ENCODE measurements at regions not wholly inside any gene's neighbourhood (a gene's known extent, or its start where the extent isn't known, plus 50 kb on each side); places are given as distances from the start of the nearest gene placed in this dataset.

DNA sequence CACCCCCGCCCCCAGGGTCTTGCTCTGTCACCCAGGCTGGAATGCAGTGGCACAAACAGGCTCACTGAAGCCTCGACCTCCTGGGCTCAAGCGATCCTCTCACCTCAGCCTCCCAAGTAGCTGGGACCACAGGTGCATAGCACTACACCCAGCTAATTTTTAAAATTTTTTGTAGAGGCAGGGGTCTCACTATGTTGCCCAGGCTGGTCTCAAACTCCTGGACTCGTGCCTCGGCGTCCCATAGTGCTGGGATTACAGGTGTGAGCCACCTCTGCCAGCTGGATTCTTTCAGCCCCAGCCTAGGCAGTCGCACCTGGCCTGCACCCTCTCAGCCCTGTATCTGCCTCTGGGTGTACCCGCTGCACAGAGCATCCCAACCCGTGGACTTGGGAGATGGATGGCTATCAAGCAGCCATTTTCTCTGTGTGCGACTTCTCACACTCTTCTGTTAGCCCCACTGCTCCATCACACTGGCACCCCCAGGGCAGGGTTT, 166.4 kb upstream of the HAAO start:
- H3K27ac ChIP-seq (ENCODE audit: insufficient read depth, low read depth, low read length, poor library complexity, severe bottlenecking), result no peak overlapping the region

DNA sequence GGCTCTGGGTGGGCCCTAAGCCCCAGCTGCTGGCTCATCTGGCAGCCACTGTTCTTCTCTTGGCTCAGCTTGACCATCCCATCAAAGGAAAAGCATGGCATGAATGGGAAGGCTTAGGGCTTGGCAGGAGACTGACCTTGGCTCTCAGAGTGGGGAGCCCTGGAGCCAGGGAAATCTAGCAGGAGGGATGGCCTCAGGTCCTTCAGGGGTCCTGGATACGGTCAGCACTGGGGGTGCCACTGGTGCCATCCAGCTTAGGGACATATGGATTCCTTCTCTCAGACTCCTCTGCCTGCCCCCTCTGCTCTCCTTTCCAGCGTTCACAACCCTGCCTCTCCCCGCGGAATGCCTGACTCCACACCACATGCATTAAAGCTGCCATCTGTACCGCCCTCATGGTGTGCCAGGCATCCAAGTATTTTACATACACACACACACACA, 165.5 kb upstream of the HAAO start:
- Histone ChIP-seq H3K4me3 (ENCODE audit: insufficient read depth, low read depth, low read length) (no peak overlapping the region), H3K4me1 (ENCODE audit: control insufficient read depth, insufficient read depth, low read length) (peaks cover 29% of the 10 kb centered on the region), H3K27me3 (ENCODE audit: control insufficient read depth, insufficient read depth, low read length, poor library complexity, severe bottlenecking) (no peaks in the 10 kb centered on the region), H3K36me3 (ENCODE audit: control insufficient read depth, insufficient read depth, low read length) (no peaks in the 10 kb centered on the region), H3K9me3 (ENCODE audit: control insufficient read depth, low read length) (no peaks in the 10 kb centered on the region), H3K27ac (ENCODE audit: insufficient read depth, low read depth, low read length, poor library complexity, severe bottlenecking) (no peak overlapping the region)
- WGBS, 2 experiments, result 79 to 83% methylated on average over 5 of the region's 5 CpGs

More for the DNA sequence above, 166.4 kb upstream of the HAAO start:
- H3K4me3 ChIP-seq (ENCODE audit: insufficient read depth, low read depth, low read length), result no peak overlapping the region
- WGBS, 2 experiments, result 81 to 84% methylated on average over 10 of the region's 10 CpGs
- H3K4me1 ChIP-seq (ENCODE audit: control insufficient read depth, insufficient read depth, low read length), result peaks cover 29% of the 10 kb centered on the region
- no peaks in the 10 kb centered on the region for H3K9me3 ChIP-seq (ENCODE audit: control insufficient read depth, low read length)
- no peaks in the 10 kb centered on the region for H3K27me3 ChIP-seq (ENCODE audit: control insufficient read depth, insufficient read depth, low read length, poor library complexity, severe bottlenecking)
- no peaks in the 10 kb centered on the region for H3K36me3 ChIP-seq (ENCODE audit: control insufficient read depth, insufficient read depth, low read length)

DNA sequence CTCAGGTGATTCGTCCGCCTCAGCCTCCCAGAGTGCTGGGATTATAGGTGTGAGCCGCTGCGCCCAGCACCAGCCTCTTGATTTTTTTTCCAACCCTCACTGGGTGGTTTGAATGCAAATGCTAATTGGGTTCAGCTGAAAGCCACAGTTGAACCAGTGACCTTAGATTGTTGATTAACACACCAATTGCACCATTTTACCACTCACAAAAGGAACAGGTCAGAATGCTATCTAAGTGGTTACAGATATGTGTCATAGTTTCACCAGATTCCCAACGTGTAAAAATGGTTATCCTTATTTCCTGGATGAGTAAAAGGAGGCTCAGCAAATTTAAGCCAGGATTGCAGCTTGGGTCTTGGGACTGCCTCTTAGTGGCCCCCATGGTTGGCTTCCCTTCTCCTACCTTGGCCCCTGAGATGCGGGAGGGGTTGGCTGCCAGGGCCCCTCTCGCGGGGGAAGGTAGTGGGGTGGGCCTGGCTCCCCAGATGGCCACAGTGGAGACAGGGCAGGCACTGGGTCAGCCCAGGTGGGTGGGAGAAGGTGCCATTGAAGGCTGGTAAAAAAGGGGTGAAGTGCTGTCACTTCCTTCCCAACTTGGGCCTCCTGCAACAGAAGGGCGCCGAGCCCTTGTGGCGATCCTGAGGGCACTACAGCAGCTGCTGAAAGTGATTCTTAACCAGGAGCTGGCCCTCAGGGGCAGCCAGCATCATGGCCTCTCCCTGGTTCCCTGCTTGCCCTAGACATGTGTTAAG, 164.9 kb upstream of the HAAO start:
- Histone ChIP-seq H3K4me3 (ENCODE audit: insufficient read depth, low read depth, low read length) (no peak overlapping the region), H3K27ac (ENCODE audit: insufficient read depth, low read depth, low read length, poor library complexity, severe bottlenecking) (no peak overlapping the region), H3K9me3 (ENCODE audit: control insufficient read depth, low read length) (no peaks in the 10 kb centered on the region), H3K27me3 (ENCODE audit: control insufficient read depth, insufficient read depth, low read length, poor library complexity, severe bottlenecking) (no peaks in the 10 kb centered on the region), H3K36me3 (ENCODE audit: control insufficient read depth, insufficient read depth, low read length) (no peaks in the 10 kb centered on the region), H3K4me1 (ENCODE audit: control insufficient read depth, insufficient read depth, low read length) (peaks cover 23% of the 10 kb centered on the region)
- 56 to 58% methylated on average over 11 of the region's 11 CpGs for whole genome bisulfite sequencing, 2 experiments

DNA sequence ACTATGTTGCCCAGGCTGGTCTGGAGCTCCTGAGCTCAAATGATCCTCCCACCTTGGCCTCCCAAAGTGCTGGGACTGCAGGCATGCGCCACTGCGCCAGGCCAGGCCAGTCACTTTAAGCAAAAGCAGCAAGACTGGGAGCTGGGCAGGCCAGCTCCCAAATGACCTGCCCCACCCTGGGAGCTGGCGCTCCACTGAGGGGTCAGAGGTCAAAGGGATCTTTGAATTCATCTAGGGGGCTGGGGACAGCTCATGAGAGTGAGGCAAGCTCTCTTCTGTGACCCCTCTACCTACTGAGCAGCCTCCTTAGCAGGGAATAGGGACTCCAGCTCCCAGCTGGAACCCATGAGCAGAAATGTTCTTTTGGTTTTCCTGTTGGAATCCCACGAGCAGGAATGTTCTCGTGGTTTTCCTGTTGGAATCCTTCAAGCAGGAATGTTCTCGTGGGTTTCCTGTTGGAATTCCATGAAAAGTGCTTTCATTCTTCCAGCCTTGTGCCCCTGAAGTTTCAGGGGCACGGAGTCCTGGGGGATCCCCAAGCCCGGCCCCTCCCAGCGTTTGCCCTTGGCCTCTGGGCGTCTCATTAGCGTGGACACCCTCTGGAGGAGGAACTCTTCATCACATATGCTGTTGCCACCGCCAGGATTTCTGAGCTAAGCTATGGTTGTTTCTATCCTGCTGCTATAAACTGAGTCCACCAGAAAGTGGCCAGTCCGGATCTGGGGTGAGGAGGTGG, 162.0 kb upstream of the HAAO start:
- Histone ChIP-seq H3K36me3 (ENCODE audit: control insufficient read depth, insufficient read depth, low read length) (no peaks in the 10 kb centered on the region), H3K9me3 (ENCODE audit: control insufficient read depth, low read length) (no peaks in the 10 kb centered on the region), H3K27me3 (ENCODE audit: control insufficient read depth, insufficient read depth, low read length, poor library complexity, severe bottlenecking) (no peaks in the 10 kb centered on the region), H3K4me3 (ENCODE audit: insufficient read depth, low read depth, low read length) (no peak overlapping the region), H3K4me1 (ENCODE audit: control insufficient read depth, insufficient read depth, low read length) (peaks cover 10% of the 10 kb centered on the region), H3K27ac (ENCODE audit: insufficient read depth, low read depth, low read length, poor library complexity, severe bottlenecking) (no peak overlapping the region)
- WGBS, 2 experiments, result 87 to 90% methylated on average over 13 of the region's 13 CpGs

DNA sequence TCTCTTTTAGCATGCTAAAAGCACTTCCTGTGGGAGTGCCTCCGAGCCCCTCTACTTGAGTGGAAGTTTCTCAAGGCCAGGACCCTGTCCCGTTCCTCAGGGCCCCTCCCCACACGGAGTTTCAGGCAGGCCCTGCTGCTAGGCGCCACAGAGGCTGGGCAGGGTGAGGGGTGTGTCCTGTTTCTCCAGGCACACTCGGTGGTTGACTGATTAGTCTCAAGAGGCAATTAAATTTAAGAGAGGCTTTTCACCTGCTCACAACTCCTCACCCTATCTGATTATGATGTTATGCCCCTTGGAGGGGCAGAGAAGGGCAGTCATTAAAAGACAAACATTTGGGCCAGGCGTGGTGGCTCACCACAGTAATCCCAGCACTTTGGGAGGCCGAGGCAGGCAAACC, 160.8 kb upstream of the HAAO start:
- Histone ChIP-seq H3K27me3 (ENCODE audit: control insufficient read depth, insufficient read depth, low read length, poor library complexity, severe bottlenecking) (no peaks in the 10 kb centered on the region), H3K36me3 (ENCODE audit: control insufficient read depth, insufficient read depth, low read length) (no peaks in the 10 kb centered on the region), H3K4me1 (ENCODE audit: control insufficient read depth, insufficient read depth, low read length) (peaks cover 4% of the 10 kb centered on the region), H3K27ac (ENCODE audit: insufficient read depth, low read depth, low read length, poor library complexity, severe bottlenecking) (no peak overlapping the region), H3K4me3 (ENCODE audit: insufficient read depth, low read depth, low read length) (no peak overlapping the region), H3K9me3 (ENCODE audit: control insufficient read depth, low read length) (no peaks in the 10 kb centered on the region)
- 78 to 83% methylated on average over 5 to 7 of the region's 7 CpGs for WGBS, 2 experiments

DNA sequence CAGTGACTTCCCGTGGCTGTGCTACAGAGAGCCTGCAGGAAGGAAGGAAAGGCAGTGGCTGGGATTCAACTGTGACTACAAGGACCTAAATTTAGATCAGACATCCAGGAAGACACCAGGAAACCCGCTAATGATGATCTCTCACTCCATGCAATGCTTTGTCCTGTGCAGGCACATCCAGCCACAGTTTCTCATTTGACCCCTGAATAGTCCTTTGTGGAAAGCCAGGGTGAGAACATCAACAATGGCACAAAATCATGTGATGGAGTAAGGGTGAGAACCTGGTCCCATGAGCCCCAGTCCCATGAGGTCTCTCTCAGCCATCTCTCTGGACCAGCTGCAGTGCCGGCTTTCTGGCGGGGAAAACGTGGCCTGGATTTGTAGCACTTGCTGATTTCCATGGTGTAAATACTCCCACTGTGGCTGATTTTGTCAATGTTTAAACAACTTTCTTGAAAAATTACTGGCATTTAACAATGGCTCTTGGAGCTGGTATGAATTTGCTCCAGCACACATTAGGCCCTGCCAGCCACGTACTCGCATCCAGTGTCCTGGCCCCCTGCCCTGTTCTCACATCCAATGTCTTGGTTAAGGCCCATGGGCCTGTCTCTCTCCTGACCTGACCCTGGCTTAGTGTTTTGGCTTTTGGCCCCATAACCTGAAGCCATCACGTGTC, 159.0 kb upstream of the HAAO start:
- H3K27ac ChIP-seq (ENCODE audit: insufficient read depth, low read depth, low read length, poor library complexity, severe bottlenecking), result no peak overlapping the region
- no peaks in the 10 kb centered on the region for H3K36me3 ChIP-seq (ENCODE audit: control insufficient read depth, insufficient read depth, low read length)
- no peaks in the 10 kb centered on the region for H3K27me3 ChIP-seq (ENCODE audit: control insufficient read depth, insufficient read depth, low read length, poor library complexity, severe bottlenecking)
- H3K9me3 ChIP-seq (ENCODE audit: control insufficient read depth, low read length), result no peaks in the 10 kb centered on the region
- peaks cover 4% of the 10 kb centered on the region for H3K4me1 ChIP-seq (ENCODE audit: control insufficient read depth, insufficient read depth, low read length)
- H3K4me3 ChIP-seq (ENCODE audit: insufficient read depth, low read depth, low read length), result no peak overlapping the region
- WGBS, 2 experiments, result 87 to 91% methylated on average over 8 of the region's 8 CpGs

DNA sequence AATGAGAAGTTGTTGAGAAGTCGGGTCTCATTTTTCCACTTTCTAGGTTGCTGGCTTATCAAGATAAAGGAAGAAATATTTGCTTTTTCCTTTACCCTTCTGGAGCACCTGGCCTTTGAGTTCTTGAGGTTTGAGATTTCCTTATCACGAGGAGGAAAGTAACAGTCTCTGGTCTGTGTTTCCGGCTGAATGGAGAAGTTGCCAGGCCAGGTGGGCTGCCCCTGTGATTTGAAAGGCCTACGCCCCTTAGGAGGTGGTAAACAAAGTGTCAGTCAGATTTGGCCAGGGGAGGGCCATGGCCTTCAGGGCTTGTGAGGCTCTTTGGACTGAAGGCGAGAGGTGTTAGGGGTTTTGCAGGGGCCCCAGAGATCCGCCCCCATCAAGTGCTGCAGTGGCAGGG, 156.7 kb upstream of the HAAO start:
- 87 to 91% methylated on average over 6 of the region's 6 CpGs for WGBS, 2 experiments
- Histone ChIP-seq H3K4me3 (ENCODE audit: insufficient read depth, low read depth, low read length) (no peak overlapping the region), H3K9me3 (ENCODE audit: control insufficient read depth, low read length) (no peaks in the 10 kb centered on the region), H3K27me3 (ENCODE audit: control insufficient read depth, insufficient read depth, low read length, poor library complexity, severe bottlenecking) (no peaks in the 10 kb centered on the region), H3K4me1 (ENCODE audit: control insufficient read depth, insufficient read depth, low read length) (no peaks in the 10 kb centered on the region), H3K27ac (ENCODE audit: insufficient read depth, low read depth, low read length, poor library complexity, severe bottlenecking) (no peak overlapping the region), H3K36me3 (ENCODE audit: control insufficient read depth, insufficient read depth, low read length) (no peaks in the 10 kb centered on the region)

DNA sequence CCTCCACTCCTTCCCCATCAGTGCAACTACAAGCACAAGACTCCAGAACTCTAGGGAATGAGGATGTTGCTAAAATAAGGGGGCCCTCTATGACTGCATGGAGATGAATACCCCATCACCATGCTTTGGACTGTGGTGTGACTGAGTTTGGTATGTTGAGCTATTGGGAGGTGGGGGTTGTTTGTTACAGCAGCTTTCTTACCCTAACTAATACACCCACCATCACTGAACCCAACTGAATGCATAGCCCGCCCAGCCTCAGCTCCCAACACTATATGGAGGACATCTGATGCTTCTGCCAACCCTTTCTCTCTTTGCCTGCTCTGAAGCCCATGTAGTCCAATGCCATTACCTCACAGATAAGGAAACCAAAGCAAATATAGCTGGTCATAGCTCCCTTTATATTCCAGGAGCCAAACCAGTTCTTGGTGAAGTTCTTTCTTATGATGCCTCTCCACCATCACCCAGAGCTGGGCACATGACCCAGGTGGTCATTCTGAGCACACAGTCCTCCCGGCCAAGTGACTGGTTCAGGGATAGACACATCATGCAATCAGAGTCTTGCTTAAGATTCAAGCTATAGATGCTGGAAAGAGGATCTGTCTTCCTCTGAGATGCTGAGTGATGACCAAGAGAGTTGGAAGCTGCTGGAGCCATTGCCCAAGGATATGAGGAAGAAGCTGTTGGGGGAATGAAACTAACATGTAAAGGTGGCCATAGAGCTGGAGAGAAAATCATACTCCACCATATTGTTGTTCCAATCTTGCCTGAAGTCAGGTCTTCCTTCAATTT, 155.6 kb upstream of the HAAO start:
- H3K27me3 ChIP-seq (ENCODE audit: control insufficient read depth, insufficient read depth, low read length, poor library complexity, severe bottlenecking), result no peaks in the 10 kb centered on the region
- 90 to 92% methylated on average over 2 of the region's 2 CpGs for WGBS, 2 experiments
- H3K4me1 ChIP-seq (ENCODE audit: control insufficient read depth, insufficient read depth, low read length), result no peaks in the 10 kb centered on the region
- no peaks in the 10 kb centered on the region for H3K9me3 ChIP-seq (ENCODE audit: control insufficient read depth, low read length)
- no peak overlapping the region for H3K4me3 ChIP-seq (ENCODE audit: insufficient read depth, low read depth, low read length)
- no peaks in the 10 kb centered on the region for H3K36me3 ChIP-seq (ENCODE audit: control insufficient read depth, insufficient read depth, low read length)
- H3K27ac ChIP-seq (ENCODE audit: insufficient read depth, low read depth, low read length, poor library complexity, severe bottlenecking), result no peak overlapping the region

DNA sequence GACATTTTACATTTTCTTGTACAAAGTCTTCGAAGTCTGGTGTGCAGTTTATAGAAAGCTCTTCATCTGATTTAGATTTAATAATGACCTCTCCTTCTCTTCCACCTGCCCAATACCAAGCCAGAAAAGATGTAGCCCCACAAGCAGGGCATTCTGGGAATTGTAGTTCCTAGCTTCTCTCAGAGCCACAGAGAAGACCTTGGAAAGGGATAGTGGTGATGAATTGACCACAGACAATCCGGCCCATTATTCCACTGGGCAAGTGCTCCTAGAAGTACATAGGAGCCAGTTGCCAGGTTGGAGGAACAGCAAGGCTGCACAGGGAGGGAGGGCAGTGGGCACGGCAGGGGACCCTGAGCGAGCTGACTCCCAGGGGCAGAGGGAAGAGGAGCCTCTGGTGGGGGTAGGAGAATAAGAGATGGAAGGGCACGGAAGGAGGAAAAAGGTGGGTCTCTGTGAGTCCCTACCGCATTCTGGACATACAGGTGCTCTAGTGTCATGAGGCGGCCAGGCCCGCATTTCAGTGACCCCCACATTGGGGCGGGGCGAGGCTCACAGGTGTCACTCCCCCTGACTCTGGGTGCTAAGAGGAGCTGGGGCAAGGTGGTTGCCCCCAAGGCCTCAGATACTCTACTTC, 152.5 kb upstream of the HAAO start:
- H3K4me3 ChIP-seq (ENCODE audit: insufficient read depth, low read depth, low read length), result no peak overlapping the region
- WGBS, 2 experiments, result 91 to 92% methylated on average over 9 to 10 of the region's 10 CpGs
- H3K9me3 ChIP-seq (ENCODE audit: control insufficient read depth, low read length), result no peaks in the 10 kb centered on the region
- H3K4me1 ChIP-seq (ENCODE audit: control insufficient read depth, insufficient read depth, low read length), result no peaks in the 10 kb centered on the region
- H3K27me3 ChIP-seq (ENCODE audit: control insufficient read depth, insufficient read depth, low read length, poor library complexity, severe bottlenecking), result no peaks in the 10 kb centered on the region
- H3K36me3 ChIP-seq (ENCODE audit: control insufficient read depth, insufficient read depth, low read length), result no peaks in the 10 kb centered on the region
- H3K27ac ChIP-seq (ENCODE audit: insufficient read depth, low read depth, low read length, poor library complexity, severe bottlenecking), result no peak overlapping the region
